22Rv1 (cell line): ENCODE measurements at regions not wholly inside any gene's neighbourhood (a gene's known extent, or its start where the extent isn't known, plus 50 kb on each side); places are given as distances from the start of the nearest gene placed in this dataset.

Experiments
- H3K27ac ChIP-seq: fragments of 450-650 bp; 2 replicates; pipeline ENCODE4 v1.5.1; 2017
- CTCF ChIP-seq: fragments of 450-650 bp; IDR thresholded peaks from 2 replicates; pipeline ENCODE4 v1.5.1; 2017; ENCODE audit warnings: mild to moderate bottlenecking
- ZFX ChIP-seq: fragments of 450-650 bp; IDR thresholded peaks from 2 replicates; pipeline ENCODE4 v1.6.1; 2017; ENCODE audit warnings: antibody characterized with exemption, borderline replicate concordance

- no peak overlapping the region for H3K27ac ChIP-seq
- no peak for TF ChIP-seq ZFX
- no peak for TF ChIP-seq CTCF
Measured at GRCh38 chr21:27622631-27623030, 655.7 kb upstream of the ADAMTS5 start.

GRCh38 chr21:27614231-27614630, 647.3 kb upstream of the ADAMTS5 start:
- H3K27ac ChIP-seq, result no peak overlapping the region
- TF ChIP-seq CTCF, result no peak
- TF ChIP-seq ZFX, result no peak

DNA sequence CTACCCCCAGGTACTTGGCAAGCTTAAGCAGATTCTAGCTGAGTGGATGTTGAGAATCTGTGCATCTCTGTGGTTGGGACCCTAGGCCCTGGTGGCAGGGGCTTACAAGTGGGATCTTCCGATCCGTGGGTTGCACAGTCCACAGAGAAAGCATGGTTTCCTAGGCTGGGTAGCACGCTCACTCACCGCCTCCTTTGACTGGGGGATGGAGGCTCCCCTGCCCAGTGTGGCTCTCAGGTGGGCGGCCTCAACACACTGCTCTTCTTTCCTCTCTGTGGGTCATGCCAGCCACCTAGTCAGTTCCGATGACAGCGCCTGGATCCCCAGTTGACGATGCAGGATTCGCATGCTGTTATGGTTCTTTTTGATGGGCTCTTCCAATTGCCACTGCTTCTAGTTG, 639.5 kb upstream of the ADAMTS5 start:
- no peak overlapping the region for H3K27ac ChIP-seq
- TF ChIP-seq ZFX, result no peak
- no peak for TF ChIP-seq CTCF

DNA sequence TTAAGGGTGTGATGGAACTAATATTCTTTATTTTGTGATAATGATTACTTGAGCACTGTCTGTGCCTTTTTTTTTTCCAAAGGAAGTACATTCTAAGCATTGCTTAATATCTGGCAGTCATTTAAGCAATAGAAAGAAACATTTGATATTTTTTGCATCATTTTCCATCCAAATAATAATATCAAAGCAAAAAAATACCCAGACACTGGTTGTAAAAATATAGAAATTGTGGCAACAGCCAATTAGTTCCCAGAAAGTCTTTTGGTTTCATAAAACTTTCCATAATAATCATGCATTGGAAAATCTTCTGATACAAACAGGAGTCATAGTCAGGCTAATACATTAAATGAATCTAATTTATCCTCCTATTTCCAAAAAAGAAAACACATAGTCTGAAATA, 629.3 kb upstream of the ADAMTS5 start:
- TF ChIP-seq ZFX (no peak), CTCF (no peak)
- H3K27ac ChIP-seq, result no peak overlapping the region

- no peak overlapping the region for H3K27ac ChIP-seq
- no peak for TF ChIP-seq CTCF
- TF ChIP-seq ZFX, result no peak
Measured at GRCh38 chr21:27595716-27596115, 628.8 kb upstream of the ADAMTS5 start.

- no peak overlapping the region for H3K27ac ChIP-seq
- TF ChIP-seq ZFX (no peak), CTCF (no peak)
Measured at GRCh38 chr21:27590271-27590670, 623.4 kb upstream of the ADAMTS5 start.

DNA sequence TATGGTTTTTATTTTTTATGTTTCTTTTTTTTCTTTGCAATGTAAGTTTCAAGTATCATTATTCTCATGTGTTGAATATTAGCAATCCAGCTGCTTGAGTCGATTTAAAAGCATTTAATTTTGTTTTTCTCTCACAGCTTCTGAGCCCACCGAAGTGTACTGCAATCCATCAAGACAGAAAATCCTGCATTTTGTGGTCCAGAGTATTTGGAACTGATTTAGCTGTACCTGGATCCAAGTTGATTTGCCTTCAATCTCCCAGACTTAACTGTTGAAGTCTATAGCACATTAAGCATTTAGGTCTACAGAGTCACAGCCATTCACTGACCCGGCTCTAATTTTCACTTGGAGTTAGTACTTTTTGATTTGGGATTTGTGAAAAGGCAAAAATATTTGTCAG, 622.9 kb upstream of the ADAMTS5 start:
- TF ChIP-seq CTCF, result no peak
- TF ChIP-seq ZFX, result no peak
- H3K27ac ChIP-seq, result no peak overlapping the region
